Colonic mucosa (tissue), 4 donors: ENCODE measurements at regions not wholly inside any gene's neighbourhood (a gene's known extent, or its start where the extent isn't known, plus 50 kb on each side); places are given as distances from the start of the nearest gene placed in this dataset.

Experiments used
- DNase-seq: peaks from one replicate; pipeline ENCODE4 v3.0.0-alpha.2; 2020
- H3K27ac ChIP-seq: fragments of 200-600 bp; one replicate; pipeline ENCODE4 v1.8.0; 2021
- H3K27me3 ChIP-seq: fragments of 200-600 bp; one replicate; pipeline ENCODE4 v1.8.0; 2021
- H3K36me3 ChIP-seq: fragments of 200-600 bp; one replicate; pipeline ENCODE4 v1.8.0; 2021
- H3K4me1 ChIP-seq: fragments of 200-600 bp; one replicate; pipeline ENCODE4 v1.8.0; 2021; ENCODE audit warnings: mild to moderate bottlenecking
- H3K4me3 ChIP-seq: fragments of 200-600 bp; one replicate; pipeline ENCODE4 v1.8.0; 2021
- H3K9ac ChIP-seq, 2 donors: one replicate each; pipeline ENCODE4 v1.7.0; 2013; ENCODE audit warnings: control low read depth in 2 of 2, low read depth in 2 of 2, low read length in 2 of 2
- H3K9me3 ChIP-seq: fragments of 200-600 bp; one replicate; pipeline ENCODE4 v1.8.0; 2021
- CTCF ChIP-seq: fragments of 200-600 bp; IDR thresholded peaks from one replicate; pipeline ENCODE4 v1.8.0; 2022; ENCODE audit warnings: antibody characterized with exemption, mild to moderate bottlenecking
- intact Hi-C: fragments of 100-400 bp; cut with DNase I; formaldehyde crosslinking; loops from one replicate; pipeline ENCODE4 v1.14.1; 2022
- donor health status: healthy.
- donor health status: DM: no; HTN: no; CAD: no.
- donor health status: DM: no; HTN: no; CAD: no.

- intact Hi-C loops = no loop called here
- Histone ChIP-seq H3K36me3 (no peaks in the 10 kb centered on the region), H3K27ac (no peak overlapping the region), H3K9ac (no peak overlapping the region), H3K4me3 (no peak overlapping the region), H3K4me1 (no peaks in the 10 kb centered on the region), H3K9me3 (no peaks in the 10 kb centered on the region), H3K27me3 (no peaks in the 10 kb centered on the region)
- DNase-seq = no peak
- no peak for TF ChIP-seq CTCF
Observed at GRCh38 chr3:163543662-163544061, 1534.6 kb downstream of the SI start.

GRCh38 chr3:163541629-163542028 is 1536.7 kb downstream of the SI start:
- H3K4me3 ChIP-seq = no peak overlapping the region
- no peaks in the 10 kb centered on the region for H3K4me1 ChIP-seq
- no peak for DNase-seq
- intact Hi-C loops = no loop called here
- TF ChIP-seq CTCF = no peak
- H3K9me3 ChIP-seq = no peaks in the 10 kb centered on the region
- H3K36me3 ChIP-seq = no peaks in the 10 kb centered on the region
- no peak overlapping the region for H3K9ac ChIP-seq
- no peak overlapping the region for H3K27ac ChIP-seq
- no peaks in the 10 kb centered on the region for H3K27me3 ChIP-seq

GRCh38 chr3:163538387-163538786 is 1539.9 kb downstream of the SI start:
- Histone ChIP-seq H3K27ac (no peak overlapping the region), H3K9me3 (no peaks in the 10 kb centered on the region), H3K4me3 (no peak overlapping the region), H3K9ac (no peak overlapping the region), H3K4me1 (no peaks in the 10 kb centered on the region), H3K27me3 (no peaks in the 10 kb centered on the region), H3K36me3 (no peaks in the 10 kb centered on the region)
- TF ChIP-seq CTCF = no peak
- intact Hi-C loops = no loop called here
- DNase-seq = no peak

- Histone ChIP-seq H3K27me3 (no peaks in the 10 kb centered on the region), H3K4me1 (no peaks in the 10 kb centered on the region), H3K9ac (no peak overlapping the region), H3K27ac (no peak overlapping the region), H3K4me3 (no peak overlapping the region), H3K9me3 (no peaks in the 10 kb centered on the region), H3K36me3 (no peaks in the 10 kb centered on the region)
- no peak for TF ChIP-seq CTCF
- no peak for DNase-seq
- intact Hi-C loops = no loop called here
Observed at GRCh38 chr3:163533381-163533780, 1544.9 kb downstream of the SI start.

GRCh38 chr3:163523375-163523774 is 1554.9 kb downstream of the SI start:
- H3K9ac ChIP-seq = no peak overlapping the region
- intact Hi-C loops = no loop called here
- H3K9me3 ChIP-seq = no peaks in the 10 kb centered on the region
- TF ChIP-seq CTCF = no peak
- no peaks in the 10 kb centered on the region for H3K27me3 ChIP-seq
- H3K4me1 ChIP-seq = no peaks in the 10 kb centered on the region
- no peak overlapping the region for H3K27ac ChIP-seq
- H3K36me3 ChIP-seq = no peaks in the 10 kb centered on the region
- H3K4me3 ChIP-seq = no peak overlapping the region
- no peak for DNase-seq

- H3K9ac ChIP-seq = no peak overlapping the region
- H3K36me3 ChIP-seq = no peaks in the 10 kb centered on the region
- no peaks in the 10 kb centered on the region for H3K27me3 ChIP-seq
- H3K4me1 ChIP-seq = no peaks in the 10 kb centered on the region
- intact Hi-C loops = no loop called here
- no peak overlapping the region for H3K27ac ChIP-seq
- H3K4me3 ChIP-seq = no peak overlapping the region
- no peak for TF ChIP-seq CTCF
- H3K9me3 ChIP-seq = no peaks in the 10 kb centered on the region
- no peak for DNase-seq
Observed at GRCh38 chr3:163521261-163521660, 1557.0 kb downstream of the SI start.
